Chondrocyte (in vitro differentiated cells): ENCODE measurements at regions not wholly inside any gene's neighbourhood (a gene's known extent, or its start where the extent isn't known, plus 50 kb on each side); places are given as distances from the start of the nearest gene placed in this dataset.

Experiments used
- DNase-seq: peaks from one replicate; pipeline ENCODE4 v3.0.0; 2021; ENCODE audit warnings: mixed read lengths, low spot score
- H3K27ac Mint-ChIP-seq: one replicate; pipeline ENCODE4 v1.8.0; 2021; ENCODE audit warnings: mild to moderate bottlenecking, moderate library complexity, mixed read lengths; ENCODE audit not compliant: unreplicated experiment
- H3K27me3 Mint-ChIP-seq: 2 replicates; pipeline ENCODE4 v1.8.0; 2021; ENCODE audit warnings: low read depth, mixed read lengths
- H3K36me3 Mint-ChIP-seq: 2 replicates; pipeline ENCODE4 v1.8.0; 2021; ENCODE audit warnings: low read depth, mixed read lengths
- H3K4me1 Mint-ChIP-seq: 2 replicates; pipeline ENCODE4 v1.8.0; 2021; ENCODE audit warnings: low read depth, mild to moderate bottlenecking, mixed read lengths
- H3K4me3 Mint-ChIP-seq: one replicate; pipeline ENCODE4 v1.8.0; 2021; ENCODE audit warnings: mild to moderate bottlenecking, moderate library complexity, mixed read lengths; ENCODE audit not compliant: unreplicated experiment
- H3K9me3 Mint-ChIP-seq: 2 replicates; pipeline ENCODE4 v1.8.0; 2021; ENCODE audit warnings: low read depth, mixed read lengths
- CTCF ChIP-seq: fragments of 200-600 bp; sonication (generic); IDR thresholded peaks from 2 replicates; pipeline ENCODE4 v1.5.0; 2021; ENCODE audit warnings: antibody characterized with exemption, mild to moderate bottlenecking, moderate library complexity

- no peak overlapping the region for H3K27ac Mint-ChIP-seq
Observed at GRCh38 chr6:165760126-165760802, 97.2 kb upstream of the PDE10A start.

GRCh38 chr6:165758441-165758840, 95.4 kb upstream of the PDE10A start:
- TF ChIP-seq CTCF: no peak
- H3K27me3 Mint-ChIP-seq: no peaks in the 10 kb centered on the region
- H3K36me3 Mint-ChIP-seq: no peaks in the 10 kb centered on the region
- H3K9me3 Mint-ChIP-seq: peaks cover 13% of the 10 kb centered on the region
- no peak overlapping the region for H3K27ac Mint-ChIP-seq
- DNase-seq: no peak
- H3K4me3 Mint-ChIP-seq: no peak overlapping the region
- H3K4me1 Mint-ChIP-seq: peaks cover 6% of the 10 kb centered on the region

More at GRCh38 chr6:165760126-165760802, 97.2 kb upstream of the PDE10A start:
- Mint-ChIP-seq H3K4me3 (no peak overlapping the region), H3K36me3 (no peaks in the 10 kb centered on the region), H3K9me3 (peaks cover 13% of the 10 kb centered on the region), H3K4me1 (peaks cover 6% of the 10 kb centered on the region), H3K27me3 (no peaks in the 10 kb centered on the region)
- TF ChIP-seq CTCF: no peak
- no peak for DNase-seq

GRCh38 chr6:165755583-165755982, 92.5 kb upstream of the PDE10A start:
- Mint-ChIP-seq H3K27me3 (no peaks in the 10 kb centered on the region), H3K9me3 (no peaks in the 10 kb centered on the region), H3K27ac (no peak overlapping the region), H3K4me3 (no peak overlapping the region), H3K4me1 (no peaks in the 10 kb centered on the region), H3K36me3 (no peaks in the 10 kb centered on the region)
- DNase-seq: no peak
- no peak for TF ChIP-seq CTCF

GRCh38 chr6:165753506-165753905, 90.5 kb upstream of the PDE10A start:
- no peaks in the 10 kb centered on the region for H3K36me3 Mint-ChIP-seq
- TF ChIP-seq CTCF: no peak
- H3K27me3 Mint-ChIP-seq: peaks cover 2% of the 10 kb centered on the region
- no peak overlapping the region for H3K27ac Mint-ChIP-seq
- peaks cover under 1% of the 10 kb centered on the region for H3K4me1 Mint-ChIP-seq
- H3K4me3 Mint-ChIP-seq: no peak overlapping the region
- H3K9me3 Mint-ChIP-seq: no peaks in the 10 kb centered on the region
- no peak for DNase-seq

- Mint-ChIP-seq H3K27me3 (peaks cover 2% of the 10 kb centered on the region), H3K9me3 (no peaks in the 10 kb centered on the region), H3K4me1 (peaks cover 6% of the 10 kb centered on the region), H3K36me3 (no peaks in the 10 kb centered on the region), H3K27ac (no peak overlapping the region), H3K4me3 (no peak overlapping the region)
- no peak for TF ChIP-seq CTCF
- no peak for DNase-seq
Observed at GRCh38 chr6:165752451-165752850, 89.4 kb upstream of the PDE10A start.
